ENCODE measurements at regions not wholly inside any gene's neighbourhood (a gene's known extent, or its start where the extent isn't known, plus 50 kb on each side); places are given as distances from the start of the nearest gene placed in this dataset.

- DNase-seq (ENCODE audit: low read depth, low spot score) (no peak), FAIRE-seq (no peak)
- no peak overlapping the region for H3K9ac ChIP-seq (replicated peaks; ENCODE audit: extremely low read depth, insufficient read depth, low read length)
- H3K9me3 ChIP-seq (replicated peaks; ENCODE audit: control insufficient read depth, insufficient read depth, low read length) = no peaks in the 10 kb centered on the region
- H3K4me3 ChIP-seq (replicated peaks in 1 of 3; ENCODE audit: insufficient read depth in 1 of 3, low read depth in 1 of 3, low read length in 3 of 3) = no peak overlapping the region
- CTCF ChIA-PET = no interaction called here
- TF ChIP-seq EZH2 (IDR thresholded peaks at IDR 0.05; ENCODE audit: borderline replicate concordance, low read depth, low read length, severe bottlenecking) (no peak), MAX (IDR thresholded peaks at IDR 0.05; ENCODE audit: insufficient read depth, insufficient read length) (no peak), CTCF (IDR thresholded peaks at IDR 0.05; ENCODE audit: extremely low read depth in 1 of 2, insufficient read depth in 1 of 2, low read depth in 1 of 2, low read length in 2 of 2) (no peak), POLR2A (IDR thresholded peaks at IDR 0.05; ENCODE audit: low read depth, low read length) (no peak), POLR2AphosphoS5 (IDR thresholded peaks at IDR 0.05; ENCODE audit: insufficient read depth, low read depth, low read length) (no peak), MYC (IDR thresholded peaks at IDR 0.05; ENCODE audit: low read depth, low read length) (no peak), GATA2 (IDR thresholded peaks at IDR 0.05; ENCODE audit: insufficient read depth, insufficient read length, low read depth, low read length) (no peak), JUN (IDR thresholded peaks at IDR 0.05; ENCODE audit: borderline replicate concordance, insufficient read depth, insufficient read length, low read depth) (no peak), FOS (IDR thresholded peaks at IDR 0.05; ENCODE audit: borderline replicate concordance, insufficient read depth, low read length) (no peak)
- H2AFZ ChIP-seq (ENCODE audit: low read depth, low read length) = no peak overlapping the region
- intact Hi-C loops (cut with micrococcal nuclease) = no loop called here
- POLR2A ChIA-PET = no interaction called here
- dilution Hi-C loops (cut with MboI; ENCODE audit: extremely low pct_ligation_motif_present, low sequenced_read_pairs) = no loop called here
- no peaks in the 10 kb centered on the region for H3K36me3 ChIP-seq (ENCODE audit: control insufficient read depth in 2 of 2, extremely low read depth in 1 of 2, insufficient read depth in 2 of 2, low read length in 2 of 2)
- BruUV-seq (replicated peaks) = no TSS peak
- no peaks in the 10 kb centered on the region for H3K27me3 ChIP-seq (ENCODE audit: control insufficient read depth in 2 of 2, insufficient read depth in 2 of 2, low read length in 2 of 2)
- no peaks in the 10 kb centered on the region for H3K4me1 ChIP-seq (ENCODE audit: control insufficient read depth, extremely low read depth, insufficient read depth, low read length)
- no peak overlapping the region for H3K4me2 ChIP-seq (ENCODE audit: insufficient read depth, low read length)
- no peaks in the 10 kb centered on the region for H4K20me1 ChIP-seq (replicated peaks; ENCODE audit: control insufficient read depth, extremely low read depth, insufficient read depth, low read length)
- H3K9me1 ChIP-seq (replicated peaks; ENCODE audit: control insufficient read depth, extremely low read depth, insufficient read depth, low read length) = no peaks in the 10 kb centered on the region
- H3K27ac ChIP-seq (ENCODE audit: insufficient read depth, low read depth, low read length) = no peak overlapping the region
- no peaks in the 10 kb centered on the region for H3K79me2 ChIP-seq (ENCODE audit: control insufficient read depth, insufficient read depth, low read length)
Measured at GRCh38 chr17:71055128-71055527, 885.8 kb downstream of the KCNJ2 start.

Measured in endothelial cell of umbilical vein (primary cell).